ENCODE measurements at regions not wholly inside any gene's neighbourhood (a gene's known extent, or its start where the extent isn't known, plus 50 kb on each side); places are given as distances from the start of the nearest gene placed in this dataset.

DNA sequence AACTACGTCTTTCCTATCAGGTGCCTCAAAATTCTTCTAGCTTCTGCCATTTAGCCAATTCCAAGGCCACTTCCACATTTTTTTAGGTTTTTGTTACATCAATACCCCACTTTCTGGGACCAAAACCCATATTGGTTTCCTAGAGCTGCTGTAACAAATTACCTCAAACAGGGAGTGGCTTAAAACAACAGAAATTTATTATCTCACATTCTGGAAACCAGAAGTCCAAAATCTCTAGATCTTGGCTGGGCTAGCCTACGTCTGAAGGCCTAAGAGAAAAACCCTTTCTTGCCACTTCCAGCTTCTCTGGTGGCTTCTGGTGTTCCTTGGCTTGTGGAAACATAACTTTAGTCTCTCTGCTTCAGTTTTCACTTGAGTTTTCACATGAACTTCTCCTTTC lies 85.1 kb upstream of the BMPER start:
- DNase-seq = no peak

DNA sequence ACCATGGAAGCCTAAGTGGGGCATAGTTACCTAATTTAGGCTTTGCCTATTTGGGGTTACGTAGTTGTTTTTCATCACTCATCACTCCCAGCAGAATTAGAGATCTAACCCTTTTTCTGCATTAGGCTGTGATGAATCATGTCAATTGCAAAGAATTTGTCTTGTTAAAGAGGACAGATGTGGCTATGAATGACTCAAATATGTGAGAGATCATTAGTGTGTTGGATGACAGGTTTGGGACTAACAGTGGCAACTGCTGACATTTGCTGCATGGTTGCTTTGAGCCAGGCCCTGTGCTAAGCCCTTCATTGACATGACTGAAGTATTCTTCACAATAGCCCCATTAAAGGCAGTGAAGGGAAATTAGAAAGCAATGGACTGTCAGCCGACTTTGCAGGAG lies 83.4 kb upstream of the BMPER start:
- DNase-seq = no peak

- DNase-seq = no peak
Measured at GRCh38 chr7:33823913-33824312, 81.4 kb upstream of the BMPER start.

GRCh38 chr7:33824911-33825459 lies 80.4 kb upstream of the BMPER start:
- DNase-seq = no peak

DNA sequence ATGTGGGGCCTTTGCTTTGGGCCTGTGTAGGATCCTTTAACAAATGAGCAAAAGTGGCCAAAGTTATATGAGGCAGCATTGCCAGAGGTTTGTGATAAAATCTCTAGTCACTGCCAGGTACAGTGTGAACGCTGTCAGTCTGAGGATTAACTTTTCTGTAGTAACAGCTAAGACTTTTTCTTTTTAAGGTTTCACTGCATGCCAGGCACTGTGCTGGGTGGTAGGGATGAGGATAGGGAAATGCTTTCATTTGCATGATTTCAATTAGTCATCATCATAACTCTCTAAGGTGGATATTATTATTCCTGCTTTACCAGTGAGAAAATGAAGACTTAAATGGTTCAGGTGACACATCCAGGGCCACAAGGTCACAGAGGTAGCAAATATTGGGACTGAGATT lies 79.7 kb upstream of the BMPER start:
- no peak for DNase-seq

GRCh38 chr7:33829536-33829935 lies 75.8 kb upstream of the BMPER start:
- DNase-seq = no peak

- no peak for DNase-seq
Measured at GRCh38 chr7:33831389-33832141, 73.8 kb upstream of the BMPER start.

- DNase-seq = no peak
Measured at GRCh38 chr7:33832271-33832721, 73.0 kb upstream of the BMPER start.

DNA sequence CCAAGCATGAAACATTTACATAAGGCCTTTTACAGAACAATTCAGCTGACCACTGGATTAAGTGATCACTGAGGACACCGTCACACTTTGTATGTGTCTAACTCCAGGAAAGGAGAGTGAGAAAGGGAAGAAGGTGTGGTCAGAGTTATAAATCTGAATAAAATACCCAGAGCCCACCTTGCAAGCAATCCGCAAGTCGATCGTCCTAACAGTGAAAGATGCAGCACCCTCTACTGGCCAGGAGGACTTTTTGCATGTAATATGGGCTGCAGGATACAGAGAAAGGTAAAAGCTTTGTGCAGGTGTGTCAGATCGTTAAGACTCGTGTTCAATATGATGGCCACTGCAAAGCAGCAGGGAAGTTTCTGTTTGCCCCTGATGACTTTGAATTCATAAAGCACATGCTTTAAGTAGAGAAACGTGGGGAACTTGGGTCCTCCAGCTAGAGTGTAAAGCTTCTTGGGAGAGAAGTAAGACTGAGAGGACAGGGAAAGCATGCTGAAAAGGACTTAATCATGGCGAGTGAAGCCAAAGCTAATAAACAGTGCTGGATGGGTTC lies 68.5 kb upstream of the BMPER start:
- no peak for DNase-seq

DNA sequence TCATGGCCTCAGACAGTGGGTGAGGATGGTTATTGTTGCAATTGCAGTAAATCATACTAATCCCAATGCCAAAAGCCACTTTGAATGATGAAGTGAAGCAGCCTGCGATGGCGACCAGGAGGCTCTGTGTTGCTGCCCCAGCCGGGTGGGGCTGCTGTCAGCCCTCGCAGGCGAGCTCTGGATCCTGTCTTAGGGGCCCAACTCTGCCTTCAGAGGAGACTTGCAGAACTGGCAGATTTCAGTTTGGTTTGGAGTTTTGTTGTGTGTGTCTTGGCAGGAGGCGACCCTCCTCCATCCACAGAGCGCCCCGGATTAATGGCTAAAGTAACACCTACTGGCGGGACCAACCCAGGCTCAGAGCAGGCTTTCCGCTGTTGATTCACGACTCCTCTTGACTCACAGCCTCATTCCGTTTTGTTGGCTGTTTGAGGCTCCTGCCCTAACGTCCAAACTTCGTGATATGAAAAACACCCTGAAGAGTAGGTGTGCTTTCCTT lies 67.9 kb upstream of the BMPER start:
- no peak for DNase-seq

- no peak for DNase-seq
Measured at GRCh38 chr7:33841031-33841430, 64.3 kb upstream of the BMPER start.

- peak; percentile 54 for DNase-seq
Measured at GRCh38 chr7:33841705-33842129, 63.6 kb upstream of the BMPER start.

DNA sequence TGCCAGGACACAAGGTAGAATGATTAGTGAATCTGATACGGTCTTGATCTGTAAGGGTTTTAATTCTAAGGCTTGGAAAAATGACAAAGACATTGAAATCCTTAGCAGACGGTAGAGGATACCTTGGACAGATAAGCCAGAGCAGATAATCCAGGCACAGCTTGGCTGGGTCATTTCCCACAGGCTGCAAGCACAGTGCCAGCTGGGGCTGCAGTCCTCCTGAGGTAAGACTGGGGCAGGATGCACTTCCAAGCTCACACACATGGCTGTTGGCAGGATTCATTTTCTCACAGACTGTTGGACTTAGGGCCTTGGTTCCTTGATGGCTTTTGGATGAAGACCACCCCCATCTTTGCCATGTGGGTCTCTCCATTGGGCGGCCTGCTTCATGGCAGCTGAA lies 63.2 kb upstream of the BMPER start:
- DNase-seq = no peak

DNA sequence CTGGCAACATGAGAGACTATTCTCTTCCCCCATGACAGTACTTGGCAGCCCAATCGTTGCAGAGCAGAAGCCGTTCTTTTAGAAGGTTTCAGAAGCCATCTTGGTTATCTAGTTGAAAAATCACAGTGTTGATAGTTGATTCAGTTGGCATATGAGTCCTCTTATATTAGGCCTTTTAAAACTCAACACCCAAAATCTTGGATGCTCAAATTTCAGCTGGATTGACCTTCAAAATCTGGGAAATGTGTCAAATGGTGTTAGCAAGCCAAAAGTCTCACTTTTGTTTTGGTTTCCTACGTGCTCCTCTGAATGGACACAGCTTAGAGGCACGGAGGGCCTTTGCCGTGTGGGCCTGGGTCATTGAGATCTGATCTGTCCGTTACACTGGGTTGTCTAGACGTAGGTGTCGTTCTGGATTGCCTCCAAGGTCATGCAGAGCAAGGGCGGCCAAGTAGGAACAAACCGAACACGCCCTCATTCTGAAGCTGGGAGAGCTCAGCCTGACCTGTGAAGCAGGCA lies 59.3 kb upstream of the BMPER start:
- no peak for DNase-seq

DNA sequence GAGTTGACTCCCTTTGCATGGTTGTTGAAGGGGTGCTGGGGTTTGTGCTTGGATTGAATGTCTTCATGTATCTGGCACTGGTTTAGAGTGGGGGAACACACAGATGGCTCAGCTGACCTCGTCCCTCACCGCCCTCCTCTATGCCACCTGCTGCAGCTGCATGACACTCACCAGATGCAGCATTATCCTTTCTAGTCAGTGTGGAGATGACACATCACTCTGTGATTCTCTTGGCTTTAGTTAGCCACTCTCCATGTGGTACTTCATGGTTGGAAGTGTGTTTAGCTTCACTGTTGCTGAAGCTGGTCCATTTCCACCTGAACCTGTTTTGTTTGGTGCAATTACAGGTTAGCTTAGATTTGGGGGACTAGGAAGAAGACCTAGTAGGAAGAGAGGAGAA lies 56.3 kb upstream of the BMPER start:
- no peak for DNase-seq

DNA sequence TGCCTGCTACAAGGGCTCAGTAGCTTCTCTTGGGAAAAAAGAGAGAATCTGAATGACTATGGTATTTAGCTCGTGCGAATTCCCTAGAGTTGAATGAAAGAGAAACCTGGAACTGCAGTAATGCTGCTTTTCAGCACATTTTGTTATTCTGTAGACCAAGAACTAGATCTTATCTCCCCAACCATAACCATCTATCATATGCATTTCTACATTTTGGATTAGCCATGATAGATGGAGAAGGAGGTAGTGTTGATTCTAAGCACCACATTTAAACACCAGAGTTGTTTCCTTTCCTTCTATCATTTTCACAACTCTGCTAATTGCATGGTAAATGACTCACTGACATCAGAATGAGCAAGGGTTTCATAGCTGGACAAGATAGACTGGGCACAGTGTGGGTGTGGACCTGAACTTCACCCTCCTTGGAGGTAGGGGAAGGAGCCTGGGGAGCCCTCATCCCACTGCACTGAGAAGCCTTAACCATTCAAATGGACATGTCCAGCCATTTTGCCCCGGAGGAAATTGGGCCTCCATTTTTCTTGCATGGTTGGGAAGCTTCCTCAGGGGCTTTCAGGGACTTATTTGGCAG lies 55.3 kb upstream of the BMPER start:
- DNase-seq = no peak

- no peak for DNase-seq
Measured at GRCh38 chr7:33850768-33851167, 54.6 kb upstream of the BMPER start.

- DNase-seq = no peak
Measured at GRCh38 chr7:33852838-33853237, 52.5 kb upstream of the BMPER start.

DNA sequence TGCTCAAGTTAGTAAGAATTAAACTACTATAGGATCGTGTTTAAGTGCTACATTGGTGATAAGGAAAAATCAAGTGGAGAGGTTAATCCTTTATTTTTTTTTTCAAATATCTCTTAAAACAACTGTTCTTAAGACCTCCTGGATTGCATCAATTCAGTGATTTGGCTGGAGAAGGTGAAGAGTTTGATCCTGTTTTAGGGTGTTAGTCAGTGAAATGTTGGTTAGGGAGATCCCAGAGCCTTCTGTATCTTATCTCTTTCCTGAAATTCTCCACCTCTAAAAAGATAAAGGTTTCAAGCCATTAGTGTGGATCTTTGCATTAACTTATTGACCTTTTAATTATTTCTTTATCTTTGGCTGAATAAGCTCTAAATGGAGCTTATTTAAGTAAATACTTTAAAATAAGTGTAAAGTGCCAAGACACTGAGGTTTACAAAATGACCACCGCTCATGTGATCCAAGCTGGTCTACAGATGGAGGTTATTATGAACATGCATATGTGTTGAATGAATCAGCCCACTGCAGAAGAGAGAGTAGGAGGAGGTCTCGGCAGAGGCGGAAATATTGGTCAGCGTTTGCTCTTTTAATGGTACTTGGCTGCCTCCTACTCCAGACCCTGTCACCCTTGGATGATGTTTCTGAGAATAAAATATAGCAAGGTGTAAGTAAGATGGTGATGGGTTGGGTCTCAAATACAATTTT lies 51.8 kb upstream of the BMPER start:
- no peak for DNase-seq

GRCh38 chr7:33854178-33854577 lies 51.2 kb upstream of the BMPER start:
- DNase-seq = no peak

- DNase-seq = no peak
Measured at GRCh38 chr7:33854801-33855350, 50.5 kb upstream of the BMPER start.
